Parathyroid adenoma (tissue), 2 donors: ENCODE measurements at regions not wholly inside any gene's neighbourhood (a gene's known extent, or its start where the extent isn't known, plus 50 kb on each side); places are given as distances from the start of the nearest gene placed in this dataset.

Experiments
- H2AFZ ChIP-seq: fragments of 300-600 bp; sonication (generic); one replicate; pipeline ENCODE4 v1.7.0; 2017; ENCODE audit warnings: antibody characterized with exemption, mild to moderate bottlenecking
- H3K27ac ChIP-seq: fragments of 300-600 bp; sonication (generic); one replicate; pipeline ENCODE4 v1.7.0; 2017
- H3K27me3 ChIP-seq: fragments of 300-600 bp; sonication (generic); one replicate; pipeline ENCODE4 v1.7.0; 2017; ENCODE audit warnings: low read length; ENCODE audit not compliant: control insufficient read depth, insufficient read depth
- H3K36me3 ChIP-seq: fragments of 300-600 bp; sonication (generic); one replicate; pipeline ENCODE4 v1.7.0; 2017; ENCODE audit warnings: low read length; ENCODE audit not compliant: control insufficient read depth, insufficient read depth
- H3K4me1 ChIP-seq: fragments of 300-600 bp; sonication (generic); one replicate; pipeline ENCODE4 v1.7.0; 2017; ENCODE audit warnings: control low read depth
- H3K4me2 ChIP-seq: fragments of 300-600 bp; sonication (generic); one replicate; pipeline ENCODE4 v1.7.0; 2017; ENCODE audit warnings: low read length
- H3K4me3 ChIP-seq: fragments of 300-600 bp; sonication (generic); one replicate; pipeline ENCODE4 v1.7.0; 2017; ENCODE audit warnings: low read depth, low read length
- H3K79me2 ChIP-seq: fragments of 300-600 bp; sonication (generic); one replicate; pipeline ENCODE4 v1.7.0; 2017; ENCODE audit warnings: control low read depth
- H3K9ac ChIP-seq: fragments of 300-600 bp; sonication (generic); one replicate; pipeline ENCODE4 v1.7.0; 2017; ENCODE audit warnings: mild to moderate bottlenecking
- H3K9me3 ChIP-seq: fragments of 300-600 bp; sonication (generic); one replicate; pipeline ENCODE4 v1.7.0; 2017; ENCODE audit warnings: low read length; ENCODE audit not compliant: control insufficient read depth
- CTCF ChIP-seq: fragments of 300-600 bp; sonication (generic); IDR thresholded peaks from one replicate; pipeline ENCODE4 v1.7.0; 2017; ENCODE audit warnings: antibody characterized with exemption, mild to moderate bottlenecking
- donor health status: primary hyperparathyroidism.

DNA sequence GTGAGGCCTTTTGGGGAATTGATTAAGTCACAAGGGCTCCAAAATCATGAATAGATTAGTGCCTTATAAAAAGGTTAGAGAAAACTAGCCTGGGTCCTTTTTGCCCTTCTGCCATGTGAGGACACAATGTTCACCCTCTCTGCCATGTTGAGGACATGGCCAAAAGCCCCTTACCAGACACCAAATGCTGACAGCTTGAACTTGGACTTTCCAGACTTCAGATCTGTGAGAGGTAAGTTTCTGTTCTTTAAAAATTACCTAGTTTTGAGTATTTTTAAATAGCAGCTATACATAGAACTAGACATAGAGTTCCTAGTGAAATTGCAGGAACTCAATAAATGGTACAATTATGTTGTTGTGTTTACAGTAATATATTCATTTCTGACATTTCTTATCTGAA is 1214.4 kb downstream of the ADGRL3 start:
- Histone ChIP-seq H2AFZ (no peak overlapping the region), H3K27me3 (no peaks in the 10 kb centered on the region), H3K27ac (no peak overlapping the region), H3K79me2 (no peaks in the 10 kb centered on the region), H3K9me3 (no peaks in the 10 kb centered on the region), H3K36me3 (no peaks in the 10 kb centered on the region), H3K4me2 (no peak overlapping the region), H3K4me1 (no peaks in the 10 kb centered on the region), H3K4me3 (no peak overlapping the region), H3K9ac (no peak overlapping the region)
- TF ChIP-seq CTCF, result no peak

DNA sequence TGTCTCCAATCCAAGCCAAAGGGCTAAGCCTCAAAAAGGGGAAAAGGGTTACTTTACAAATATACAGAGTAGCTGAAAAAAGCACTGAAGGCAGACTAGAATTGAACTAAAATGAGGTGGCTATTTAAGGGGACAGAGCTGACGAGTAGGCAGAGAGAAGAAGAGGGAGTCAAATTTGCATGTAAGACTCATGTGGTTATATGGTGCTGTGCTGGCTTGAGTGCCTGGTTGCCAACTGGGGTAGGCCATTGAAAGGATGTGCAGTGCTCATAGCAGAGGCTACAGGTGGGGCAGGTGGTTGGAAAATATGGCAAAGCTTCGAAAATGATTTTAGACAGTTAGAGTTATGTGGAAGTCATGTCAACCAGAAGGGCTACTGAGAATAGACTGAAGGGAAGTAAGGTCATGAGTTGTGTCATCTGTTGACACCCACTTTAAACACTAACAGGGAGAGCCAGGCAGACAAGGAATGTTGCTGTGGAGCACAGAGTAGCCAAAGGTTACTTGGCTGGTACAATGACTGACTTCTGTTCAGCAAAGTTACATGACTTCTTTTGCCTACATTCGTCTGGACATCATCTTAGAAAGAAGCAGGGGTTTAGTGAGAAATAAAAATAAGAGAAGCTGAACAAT is 1210.4 kb downstream of the ADGRL3 start:
- no peak overlapping the region for H3K4me3 ChIP-seq
- no peaks in the 10 kb centered on the region for H3K36me3 ChIP-seq
- H3K4me2 ChIP-seq, result no peak overlapping the region
- no peak overlapping the region for H2AFZ ChIP-seq
- no peaks in the 10 kb centered on the region for H3K4me1 ChIP-seq
- H3K27ac ChIP-seq, result no peak overlapping the region
- H3K27me3 ChIP-seq, result no peaks in the 10 kb centered on the region
- H3K9me3 ChIP-seq, result no peaks in the 10 kb centered on the region
- H3K79me2 ChIP-seq, result no peaks in the 10 kb centered on the region
- no peak for TF ChIP-seq CTCF
- H3K9ac ChIP-seq, result no peak overlapping the region

- Histone ChIP-seq H3K36me3 (no peaks in the 10 kb centered on the region), H3K4me2 (no peak overlapping the region), H3K4me1 (no peaks in the 10 kb centered on the region), H2AFZ (no peak overlapping the region), H3K79me2 (no peaks in the 10 kb centered on the region), H3K4me3 (no peak overlapping the region), H3K27ac (no peak overlapping the region), H3K9me3 (no peaks in the 10 kb centered on the region), H3K27me3 (no peaks in the 10 kb centered on the region), H3K9ac (no peak overlapping the region)
- TF ChIP-seq CTCF, result no peak
Observed at GRCh38 chr4:62408454-62408853, 1208.3 kb downstream of the ADGRL3 start.

DNA sequence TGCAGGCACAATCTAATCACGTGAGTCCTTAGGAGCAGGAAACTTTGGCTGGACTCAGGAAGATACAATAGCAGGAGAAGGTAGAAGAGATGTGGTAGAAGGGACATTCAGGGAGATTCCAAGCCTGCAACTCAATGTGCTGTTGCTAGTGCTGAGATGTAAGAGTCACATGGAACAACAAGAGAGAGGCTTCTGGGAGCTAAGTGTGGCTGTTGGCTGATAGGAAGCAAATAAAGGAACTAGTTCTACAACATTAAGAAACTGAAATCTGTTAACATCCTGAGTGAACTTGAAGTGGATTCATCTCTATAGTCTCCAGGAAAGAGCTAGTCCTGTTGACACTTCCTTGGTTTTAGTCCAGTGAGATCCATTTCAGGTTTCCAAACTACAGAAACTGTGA is 1207.4 kb downstream of the ADGRL3 start:
- no peak overlapping the region for H3K4me2 ChIP-seq
- no peak overlapping the region for H3K4me3 ChIP-seq
- H3K4me1 ChIP-seq, result no peaks in the 10 kb centered on the region
- no peak overlapping the region for H3K9ac ChIP-seq
- H3K79me2 ChIP-seq, result no peaks in the 10 kb centered on the region
- TF ChIP-seq CTCF, result no peak
- H3K27me3 ChIP-seq, result no peaks in the 10 kb centered on the region
- H3K36me3 ChIP-seq, result no peaks in the 10 kb centered on the region
- H2AFZ ChIP-seq, result no peak overlapping the region
- H3K9me3 ChIP-seq, result no peaks in the 10 kb centered on the region
- no peak overlapping the region for H3K27ac ChIP-seq

DNA sequence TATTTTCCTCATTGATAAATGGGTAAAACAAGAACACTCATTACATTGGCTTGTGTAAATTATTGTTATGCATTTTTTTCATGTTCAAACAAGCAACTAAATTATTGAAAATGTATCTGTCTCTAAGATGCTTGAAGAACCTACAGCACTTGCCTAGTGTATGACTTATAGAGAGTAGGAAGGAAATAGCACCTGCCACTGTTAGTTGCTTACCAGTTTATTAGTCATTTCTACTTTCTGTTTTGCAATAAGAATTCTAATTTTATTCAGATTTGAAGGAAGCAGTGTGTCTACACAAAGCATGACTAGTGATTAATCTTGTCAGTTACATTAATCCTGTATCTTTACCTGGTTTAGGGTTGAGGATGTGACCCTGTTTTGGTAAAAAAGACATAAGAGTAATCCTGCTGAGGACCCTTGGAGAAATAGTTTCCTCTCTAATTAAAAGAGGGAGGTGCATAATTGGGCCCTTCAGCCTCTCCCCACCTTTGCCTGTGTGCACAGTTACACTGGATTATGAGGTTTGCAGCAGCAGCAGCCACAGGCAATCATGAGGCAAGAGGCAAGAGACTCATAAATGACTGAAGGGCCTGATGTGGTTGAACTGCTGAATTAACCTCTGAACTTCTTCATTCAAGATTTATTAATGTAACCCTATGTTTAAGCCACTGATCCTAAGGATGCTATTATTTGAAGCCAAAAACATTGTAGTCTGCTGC is 1202.1 kb downstream of the ADGRL3 start:
- TF ChIP-seq CTCF, result no peak
- Histone ChIP-seq H3K27ac (no peak overlapping the region), H2AFZ (no peak overlapping the region), H3K4me1 (no peaks in the 10 kb centered on the region), H3K27me3 (no peaks in the 10 kb centered on the region), H3K9ac (no peak overlapping the region), H3K4me3 (no peak overlapping the region), H3K36me3 (no peaks in the 10 kb centered on the region), H3K79me2 (no peaks in the 10 kb centered on the region), H3K9me3 (no peaks in the 10 kb centered on the region), H3K4me2 (no peak overlapping the region)
